GM18517 (cell line): ENCODE measurements at regions not wholly inside any gene's neighbourhood (a gene's known extent, or its start where the extent isn't known, plus 50 kb on each side); places are given as distances from the start of the nearest gene placed in this dataset.

ENCODE experiments used
- ATAC-seq: cut with Tn5 transposase; IDR thresholded peaks from one replicate; pipeline ENCODE4 v1.9.1; 2021; ENCODE audit warnings: mild to moderate bottlenecking, moderate library complexity; ENCODE audit not compliant: unreplicated experiment

DNA sequence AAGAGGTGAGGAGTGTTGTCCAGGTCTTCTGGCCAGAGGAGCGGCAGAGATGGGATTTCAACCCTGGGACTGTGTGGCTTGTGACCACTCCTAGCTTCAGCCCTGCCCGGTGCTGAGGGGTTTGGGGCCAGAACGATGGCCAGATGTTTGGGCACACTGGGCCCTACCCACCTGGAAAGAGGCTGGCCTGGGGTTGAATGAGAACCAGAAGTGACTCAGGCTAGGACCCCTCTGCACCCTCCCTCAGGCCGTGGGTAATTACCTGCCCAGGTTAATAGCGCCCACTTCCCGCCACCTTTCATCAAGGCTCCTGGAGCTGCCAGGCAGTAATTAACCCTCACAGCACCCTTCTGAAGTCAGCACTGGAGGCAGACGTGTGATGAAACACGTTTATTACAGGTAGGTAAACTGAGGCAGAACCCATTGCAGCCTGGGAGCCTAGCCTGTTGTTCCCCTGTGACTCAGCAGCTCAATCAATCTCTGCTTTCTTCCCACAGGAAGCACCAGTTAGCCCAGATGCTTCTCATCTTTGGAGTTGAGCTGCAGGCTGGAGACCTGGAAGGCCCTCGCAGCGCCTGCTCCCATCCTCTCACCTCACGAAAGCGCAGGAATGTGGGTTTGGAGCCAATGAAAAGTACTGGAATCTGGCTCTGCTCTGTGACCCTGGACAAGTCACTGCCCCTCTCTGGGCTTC, 120.8 kb downstream of the CEBPB start:
- ATAC-seq = no peak

DNA sequence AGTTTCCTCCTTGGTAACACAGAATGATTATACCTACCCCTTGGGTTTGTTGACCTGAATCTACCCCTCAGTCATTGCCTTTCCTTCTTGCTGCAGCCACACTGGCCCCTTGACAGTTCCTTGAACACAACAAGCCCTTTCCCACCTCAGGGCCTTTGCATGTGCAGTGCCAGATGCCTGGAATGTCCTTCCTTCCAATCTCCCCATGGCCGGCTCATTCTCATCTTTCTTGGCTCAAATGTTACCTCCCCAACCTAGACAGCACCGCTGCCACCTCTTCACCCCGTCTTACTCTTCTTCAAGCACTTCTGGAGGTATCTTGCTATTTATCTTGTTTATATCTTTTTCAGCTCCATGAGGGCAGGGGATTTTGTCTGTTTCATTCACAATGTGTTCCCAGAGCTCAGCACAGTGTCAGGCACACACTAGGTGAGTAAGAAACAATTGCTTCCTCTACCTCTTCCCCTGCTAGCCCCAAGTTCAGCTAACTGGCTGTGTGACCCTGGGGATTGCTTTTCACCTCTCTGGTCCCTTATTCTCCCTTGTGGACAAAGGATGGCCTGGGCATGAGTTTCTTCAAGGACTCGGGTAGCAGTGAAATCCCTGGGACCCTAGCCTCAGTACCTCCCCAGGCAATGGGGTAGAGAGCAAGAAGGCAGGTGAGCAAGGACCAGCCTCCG, 121.5 kb downstream of the CEBPB start:
- no peak for ATAC-seq

- ATAC-seq = no peak
Observed at GRCh38 chr20:50312682-50313521, 122.3 kb downstream of the CEBPB start.

- ATAC-seq = no peak
Observed at GRCh38 chr20:50313522-50313820, 122.8 kb downstream of the CEBPB start.

DNA sequence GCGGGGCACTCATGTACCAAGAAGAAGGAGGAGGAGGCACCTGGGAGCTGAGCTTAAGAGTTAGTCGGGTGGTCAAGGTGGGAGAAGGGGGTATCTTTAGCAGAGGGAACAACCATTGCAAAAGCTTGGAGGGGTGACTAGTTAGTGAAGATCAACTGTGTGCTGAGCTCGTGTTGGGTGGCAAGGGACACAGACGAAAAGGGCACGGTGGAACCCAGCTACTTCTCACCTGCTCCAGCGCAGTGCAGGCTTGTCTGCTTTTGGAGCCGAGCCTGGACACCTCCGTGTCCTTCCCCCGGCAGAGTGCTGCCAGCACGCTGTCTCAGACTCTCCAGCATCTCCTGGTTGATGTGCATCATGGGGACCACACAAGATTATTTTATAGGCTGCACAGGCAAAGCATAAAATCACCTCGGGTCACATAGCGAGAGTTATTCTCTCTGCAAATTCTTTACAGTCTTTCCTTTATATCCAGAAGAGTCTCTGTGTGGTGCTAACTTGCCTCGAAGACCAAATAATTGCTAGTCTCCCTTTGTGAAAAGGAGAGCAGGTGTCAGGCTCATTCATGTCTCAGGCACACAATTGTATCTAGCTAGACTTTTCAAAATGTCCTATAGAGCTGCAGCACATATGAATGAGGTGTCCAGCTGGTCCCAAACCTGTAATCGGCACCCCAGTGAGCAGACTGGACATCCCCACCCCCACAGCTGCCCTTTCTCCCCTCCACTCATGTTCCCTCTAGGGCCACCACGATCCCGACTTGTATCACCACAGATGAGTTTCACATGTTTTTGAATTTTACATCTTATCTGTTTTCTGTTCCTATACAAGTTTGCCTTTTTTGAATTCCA, 123.4 kb downstream of the CEBPB start:
- ATAC-seq = no peak

GRCh38 chr20:50314678-50315335, 124.2 kb downstream of the CEBPB start:
- no peak for ATAC-seq

DNA sequence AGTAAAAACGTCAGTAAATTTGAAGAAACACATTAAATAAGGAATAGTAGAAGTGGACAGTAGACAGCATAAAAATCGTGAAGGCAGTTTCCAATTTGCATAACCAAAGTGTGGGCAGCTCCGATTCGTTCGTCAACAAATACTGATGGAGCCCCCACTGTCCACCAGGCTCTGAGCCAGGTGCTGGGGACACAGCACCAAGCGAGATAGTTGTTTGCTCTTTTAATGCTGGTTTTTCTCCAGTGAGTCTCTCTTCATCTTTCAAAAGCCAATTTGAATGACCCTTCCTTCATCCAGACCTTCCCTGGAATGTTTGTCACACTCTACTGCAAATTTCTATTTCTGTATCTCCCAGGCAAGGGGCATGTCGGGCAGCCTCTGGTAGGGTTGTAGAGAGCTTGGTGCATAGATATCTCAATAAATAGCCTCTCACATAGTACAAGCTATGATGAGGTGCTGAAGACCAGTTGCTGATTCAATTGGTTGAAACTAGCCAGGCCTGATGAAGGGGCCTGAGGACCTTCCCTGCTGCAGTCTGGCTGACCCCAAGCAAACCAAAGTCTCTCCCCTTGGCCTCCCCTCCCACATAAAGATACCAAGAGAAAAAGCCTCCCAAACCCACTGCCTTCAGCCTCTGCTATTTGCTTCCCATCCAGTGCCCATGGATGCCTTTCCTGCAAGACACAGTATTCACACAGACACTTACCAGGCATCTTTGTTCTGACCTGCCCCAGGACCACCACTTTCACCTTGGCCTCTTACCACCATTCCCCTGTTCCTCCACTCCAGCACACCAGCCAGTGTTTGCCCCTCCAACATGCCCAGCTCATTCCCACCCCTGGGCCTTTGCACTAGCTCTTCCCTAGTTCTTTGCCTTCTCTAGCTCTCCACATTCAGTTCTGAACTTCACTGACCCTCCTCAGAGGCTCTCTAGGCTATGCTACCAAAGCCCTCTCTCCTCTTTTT, 125.2 kb downstream of the CEBPB start:
- no peak for ATAC-seq

GRCh38 chr20:50317116-50317515, 126.5 kb downstream of the CEBPB start:
- ATAC-seq = no peak

DNA sequence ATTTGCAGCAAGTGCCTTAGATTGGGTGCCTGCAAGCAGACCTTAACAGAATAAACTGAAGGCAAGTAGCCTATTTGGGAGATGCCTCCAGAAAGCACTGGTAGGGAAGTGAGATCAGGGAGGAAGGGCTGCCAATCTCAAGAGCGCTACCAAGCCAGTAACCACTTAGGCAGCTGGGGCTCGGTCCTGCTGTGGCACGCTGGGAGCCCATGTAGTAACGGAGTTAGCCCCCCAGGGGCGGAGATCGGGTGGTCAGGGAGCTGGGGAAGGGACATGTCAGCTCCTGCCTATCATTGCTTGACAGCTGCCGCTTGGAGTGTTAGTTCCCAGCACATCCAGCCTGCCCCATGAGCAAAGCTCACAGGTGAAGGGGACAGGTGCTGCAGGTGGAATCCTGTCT, 127.0 kb downstream of the CEBPB start:
- ATAC-seq = no peak

GRCh38 chr20:50318710-50319109, 128.1 kb downstream of the CEBPB start:
- no peak for ATAC-seq

DNA sequence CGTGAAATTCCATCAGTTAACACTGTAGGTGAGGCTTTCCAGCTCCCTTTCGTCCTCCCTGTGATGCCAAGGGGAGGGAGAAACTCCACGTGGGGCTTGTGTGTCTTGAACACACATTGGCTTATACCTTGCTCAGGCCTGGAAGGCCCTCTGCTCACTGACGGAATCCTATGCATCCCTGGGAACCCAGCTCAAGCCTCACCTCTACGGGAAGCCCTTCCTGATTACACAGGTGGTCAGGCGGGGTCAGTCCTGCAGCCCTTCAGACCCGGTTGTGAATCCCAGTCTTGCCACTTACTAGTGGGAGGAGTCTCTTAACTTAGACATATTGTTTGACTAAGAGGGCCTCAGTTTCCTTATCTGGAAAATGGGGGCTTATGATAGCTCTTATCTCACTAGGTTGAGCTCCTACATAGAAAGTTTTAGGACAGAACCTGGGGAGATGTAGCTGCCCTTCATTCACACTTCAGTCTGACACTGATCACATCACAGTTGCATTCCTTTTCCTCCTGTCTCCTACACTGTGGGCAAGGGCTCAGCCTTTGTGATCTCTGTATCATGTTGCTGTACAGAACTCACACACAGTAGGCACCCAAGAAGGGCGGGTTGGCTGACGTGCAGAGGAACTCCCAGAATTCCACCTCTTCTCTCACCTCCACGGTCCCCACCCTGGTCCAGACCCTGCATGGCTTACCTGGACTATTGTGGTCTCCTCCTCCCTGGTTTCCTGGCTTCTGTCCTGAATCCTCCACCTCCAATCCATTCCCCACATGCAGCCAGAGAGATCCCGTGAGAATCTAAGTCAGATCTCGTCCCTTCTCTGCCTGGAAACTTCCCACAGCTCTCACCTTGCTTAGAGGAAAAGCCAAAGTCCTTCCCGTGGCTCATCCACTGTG, 129.6 kb downstream of the CEBPB start:
- ATAC-seq = no peak

DNA sequence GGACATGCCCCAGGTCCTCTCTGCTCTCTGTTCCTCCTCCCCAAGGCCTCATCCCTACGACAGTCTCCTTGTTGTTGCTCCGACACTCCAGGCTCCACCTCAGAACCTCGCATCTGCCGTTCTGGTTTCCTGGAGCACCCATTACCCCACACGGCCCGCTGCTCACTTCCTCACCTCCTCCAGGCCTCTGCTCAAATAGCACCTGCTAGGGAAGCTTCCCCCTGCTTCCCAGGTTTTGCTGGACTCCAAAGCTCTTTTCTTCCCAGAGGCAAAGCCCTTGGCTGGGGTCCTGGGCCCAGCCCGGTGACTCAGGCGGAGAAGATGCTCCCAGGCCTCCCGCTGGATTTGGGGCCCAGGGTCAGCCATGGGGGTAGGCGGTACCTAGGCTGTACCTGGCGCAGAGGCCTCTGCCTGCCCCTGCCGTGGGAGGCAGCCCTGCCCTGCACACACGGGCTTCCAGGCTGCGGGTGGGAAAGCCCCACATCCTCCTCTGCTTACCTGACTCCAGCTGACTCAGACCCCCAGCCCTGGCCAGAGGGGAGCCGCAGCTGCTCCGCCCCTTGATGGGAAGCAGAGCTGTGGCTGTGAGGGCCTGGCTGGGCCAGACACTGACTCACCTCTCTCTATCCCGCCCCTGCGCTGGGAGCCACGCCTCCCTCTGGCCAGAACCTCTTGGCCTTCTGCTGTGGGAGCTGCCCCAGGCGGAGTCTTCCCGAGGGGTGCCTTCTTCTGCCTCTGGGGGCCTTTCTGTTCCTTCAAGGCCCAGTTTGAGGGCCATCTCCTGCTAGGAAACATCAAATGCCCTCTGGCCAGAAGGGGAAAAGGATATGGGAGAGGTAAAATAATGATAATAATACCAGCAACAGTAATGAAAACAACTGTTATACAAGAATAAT, 130.5 kb downstream of the CEBPB start:
- no peak for ATAC-seq

GRCh38 chr20:50321797-50322480, 131.3 kb downstream of the CEBPB start:
- ATAC-seq = no peak

DNA sequence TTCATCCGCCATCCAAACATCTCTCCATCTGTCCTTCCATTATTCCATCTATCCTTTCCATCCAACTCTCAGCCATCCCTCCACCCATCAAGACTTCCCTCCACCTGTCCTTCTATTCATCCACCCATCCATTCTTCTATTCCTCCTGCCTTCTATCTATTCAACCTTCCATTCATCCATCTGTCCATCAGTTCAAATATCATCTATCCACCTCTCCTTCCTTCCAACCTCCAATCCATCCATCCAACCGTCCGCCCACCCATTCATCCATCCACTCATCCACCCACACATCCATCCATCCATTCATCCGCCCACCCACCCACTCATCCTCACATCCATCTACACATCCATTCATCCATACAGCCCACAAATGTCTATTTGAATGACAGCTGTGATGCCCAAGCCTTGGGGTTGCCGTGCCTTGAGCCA, 132.1 kb downstream of the CEBPB start:
- no peak for ATAC-seq

DNA sequence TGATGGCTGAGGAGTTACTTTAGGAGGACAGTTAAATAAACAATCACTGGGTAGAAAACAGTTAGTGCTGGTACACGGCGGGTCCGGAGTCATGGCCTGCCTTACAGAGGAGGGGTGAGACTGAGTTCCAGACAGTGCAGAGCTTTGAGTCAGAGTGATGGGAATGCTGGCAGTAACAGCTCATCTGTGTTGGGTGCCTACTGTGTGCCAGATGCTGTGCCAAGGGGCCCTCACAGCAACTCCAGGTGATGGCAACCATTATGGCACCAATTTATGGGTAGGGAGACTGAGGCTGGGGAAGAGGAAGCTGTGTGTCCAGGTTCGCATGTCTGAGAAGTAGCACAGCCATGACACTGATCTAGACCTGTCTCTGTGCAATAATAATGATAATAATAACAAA, 132.6 kb downstream of the CEBPB start:
- no peak for ATAC-seq

DNA sequence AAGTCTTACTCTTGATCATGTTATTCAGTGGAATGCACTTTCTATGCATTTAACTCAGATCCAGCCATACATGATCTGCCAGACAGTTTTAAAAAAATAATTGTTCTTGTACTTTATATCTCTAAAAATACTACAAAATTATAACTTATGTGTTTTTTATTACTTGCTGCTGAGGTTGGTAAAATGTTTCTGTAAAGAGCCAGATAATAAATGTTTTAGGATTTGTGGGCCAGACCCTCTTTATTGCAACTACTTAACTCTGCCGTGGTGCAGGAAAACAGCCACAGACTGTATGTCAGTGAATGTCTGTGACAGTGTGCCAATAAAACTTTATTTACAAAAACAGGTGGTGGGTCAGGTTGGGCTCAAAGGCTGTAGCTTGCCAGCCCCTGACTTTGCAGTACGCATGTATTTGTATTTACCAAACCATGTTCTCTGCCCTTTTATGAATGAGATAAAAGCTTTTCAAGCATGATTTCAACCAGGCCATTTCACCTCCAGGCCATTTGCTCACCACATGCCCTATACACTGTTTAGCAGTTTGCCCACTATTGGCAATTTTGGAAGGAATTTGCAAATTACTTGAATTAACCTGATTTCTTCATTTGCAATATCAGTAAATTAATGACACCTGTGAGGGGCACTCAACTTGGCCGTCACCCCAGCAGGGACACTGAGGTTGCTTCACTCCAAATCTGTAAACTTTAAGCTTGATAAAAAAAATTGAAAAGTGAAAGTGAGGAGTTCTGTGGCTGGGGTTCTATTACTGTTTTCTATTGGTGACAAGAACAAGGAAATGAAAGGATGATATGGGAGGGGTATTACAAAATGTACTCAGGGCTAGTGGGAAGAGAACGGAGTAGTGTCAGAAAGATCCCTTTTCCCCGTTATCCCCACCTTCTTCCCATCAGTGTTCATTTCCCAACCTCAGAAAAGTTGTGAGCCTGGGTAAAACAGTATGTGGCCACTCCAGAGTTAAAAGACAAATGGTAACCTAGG, 133.4 kb downstream of the CEBPB start:
- no peak for ATAC-seq
